Activated CD8-positive, alpha-beta memory T cell treated with anti-CD3 and anti-CD28 coated beads for 4 hours (primary cell): ENCODE measurements at regions not wholly inside any gene's neighbourhood (a gene's known extent, or its start where the extent isn't known, plus 50 kb on each side); places are given as distances from the start of the nearest gene placed in this dataset.

Experiments
- DNase-seq, 2 donors: peaks; one replicate each; pipeline ENCODE4 v3.0.0-alpha.2; 2020; ENCODE audit warnings: low read depth in 2 of 2

GRCh38 chr10:84047258-84048010, 91.9 kb upstream of the GHITM start:
- no peak for DNase-seq

GRCh38 chr10:84049645-84050011, 89.7 kb upstream of the GHITM start:
- no peak for DNase-seq

- no peak for DNase-seq
Measured at GRCh38 chr10:84053626-84054025, 85.7 kb upstream of the GHITM start.

- DNase-seq, result no peak
Measured at GRCh38 chr10:84054743-84055142, 84.6 kb upstream of the GHITM start.

- DNase-seq, result no peak
Measured at GRCh38 chr10:84059526-84059925, 79.8 kb upstream of the GHITM start.

GRCh38 chr10:84063440-84063839, 75.9 kb upstream of the GHITM start:
- no peak for DNase-seq

- DNase-seq, result no peak
Measured at GRCh38 chr10:84065804-84066601, 73.3 kb upstream of the GHITM start.

GRCh38 chr10:84074521-84074920, 64.8 kb upstream of the GHITM start:
- no peak for DNase-seq

- DNase-seq, result no peak
Measured at GRCh38 chr10:84075226-84076046, 63.9 kb upstream of the GHITM start.

- DNase-seq, result no peak
Measured at GRCh38 chr10:84076047-84076388, 63.3 kb upstream of the GHITM start.

- no peak for DNase-seq
Measured at GRCh38 chr10:84076540-84077195, 62.6 kb upstream of the GHITM start.

GRCh38 chr10:84077768-84078167, 61.5 kb upstream of the GHITM start:
- no peak for DNase-seq

- no peak for DNase-seq
Measured at GRCh38 chr10:84078771-84079170, 60.5 kb upstream of the GHITM start.

- DNase-seq, result no peak
Measured at GRCh38 chr10:84084342-84084741, 55.0 kb upstream of the GHITM start.

- DNase-seq, result no peak
Measured at GRCh38 chr10:84087202-84087601, 52.1 kb upstream of the GHITM start.

GRCh38 chr10:84088626-84089025, 50.7 kb upstream of the GHITM start:
- no peak for DNase-seq

- DNase-seq, result no peak
Measured at GRCh38 chr10:84089162-84089561, 50.1 kb upstream of the GHITM start.
